GM21528 (cell line): ENCODE measurements at regions not wholly inside any gene's neighbourhood (a gene's known extent, or its start where the extent isn't known, plus 50 kb on each side); places are given as distances from the start of the nearest gene placed in this dataset.
"Not testable (repeated sequence)": the region's sequence is repeated elsewhere in the genome, so short reads cannot be mapped to it uniquely, and the experiment has no call there.

Source experiments
- ATAC-seq: cut with Tn5 transposase; IDR thresholded peaks from one replicate; pipeline ENCODE4 v1.9.1; 2021; ENCODE audit warnings: mild to moderate bottlenecking, moderate library complexity; ENCODE audit not compliant: unreplicated experiment, low FRiP score

DNA sequence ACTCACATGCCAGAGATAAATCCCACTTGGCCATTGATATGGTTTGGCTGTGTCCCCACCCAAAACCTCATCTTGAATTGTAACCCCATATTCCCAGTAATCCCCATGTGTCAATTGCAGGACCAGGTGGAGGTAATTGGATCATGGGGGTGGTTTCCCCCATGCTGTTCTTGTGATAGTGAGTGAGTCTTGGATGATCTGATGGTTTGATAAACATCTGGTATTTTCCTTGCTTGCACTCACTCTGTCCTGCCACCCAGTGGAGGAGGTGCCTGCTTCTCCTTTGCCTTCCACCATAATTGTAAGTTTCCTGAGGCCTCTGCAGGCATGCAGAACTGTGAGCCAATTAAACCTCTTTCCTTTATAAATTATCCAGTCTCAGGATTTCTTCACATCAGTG lies 50.4 kb upstream of the B3GAT2 start:
- ATAC-seq = not testable (repeated sequence)

- ATAC-seq = no peak
These were observed 55.1 kb upstream of the B3GAT2 start for GRCh38 chr6:71011871-71012371.

DNA sequence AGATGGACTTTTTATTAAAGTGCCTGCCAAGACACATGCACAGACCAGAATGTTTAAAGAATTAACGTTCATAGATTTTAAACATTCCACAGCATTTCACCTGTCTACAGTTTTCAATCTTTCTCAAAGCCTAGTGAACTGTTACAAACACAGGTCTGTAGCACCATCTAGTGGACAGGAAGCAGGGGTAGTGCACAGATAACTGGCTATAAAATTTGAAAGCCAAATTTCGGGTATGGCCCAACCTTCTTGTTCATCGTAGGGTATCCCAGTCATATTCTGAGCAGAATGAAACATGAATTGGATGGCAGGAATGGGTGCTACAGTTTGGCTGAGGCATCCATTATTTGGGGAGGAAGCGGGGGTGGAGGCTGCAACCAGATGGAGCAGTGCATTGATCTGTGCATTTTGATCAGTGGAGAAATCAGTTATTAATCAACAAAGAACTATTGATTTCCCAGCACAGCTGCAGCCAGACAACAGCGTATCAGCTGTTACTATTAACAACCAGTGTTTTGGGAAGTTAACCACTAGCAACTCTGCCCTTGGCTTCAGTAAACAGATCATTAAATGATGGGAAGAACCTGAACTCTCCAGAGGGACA lies 56.1 kb upstream of the B3GAT2 start:
- peak; percentile 85 for ATAC-seq

DNA sequence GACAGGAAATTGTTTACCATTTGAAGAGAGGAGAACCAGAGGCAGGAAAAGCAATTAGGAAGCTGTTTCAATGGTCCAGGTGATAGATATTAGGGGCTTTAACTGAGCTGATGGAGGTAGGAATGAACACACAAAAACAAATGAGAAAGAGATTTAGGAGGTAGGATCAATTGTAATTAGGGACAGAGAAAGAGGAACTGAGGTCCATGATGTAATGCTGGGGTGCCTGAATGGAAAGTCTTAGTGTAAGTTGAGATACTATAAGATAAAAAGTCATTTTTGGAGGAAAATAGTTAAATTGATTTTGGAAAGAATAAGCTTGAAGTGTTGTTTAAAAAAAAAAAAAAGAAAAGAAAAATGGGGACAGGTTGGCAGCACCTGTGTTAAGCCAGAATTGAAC lies 58.5 kb upstream of the B3GAT2 start:
- no peak for ATAC-seq

DNA sequence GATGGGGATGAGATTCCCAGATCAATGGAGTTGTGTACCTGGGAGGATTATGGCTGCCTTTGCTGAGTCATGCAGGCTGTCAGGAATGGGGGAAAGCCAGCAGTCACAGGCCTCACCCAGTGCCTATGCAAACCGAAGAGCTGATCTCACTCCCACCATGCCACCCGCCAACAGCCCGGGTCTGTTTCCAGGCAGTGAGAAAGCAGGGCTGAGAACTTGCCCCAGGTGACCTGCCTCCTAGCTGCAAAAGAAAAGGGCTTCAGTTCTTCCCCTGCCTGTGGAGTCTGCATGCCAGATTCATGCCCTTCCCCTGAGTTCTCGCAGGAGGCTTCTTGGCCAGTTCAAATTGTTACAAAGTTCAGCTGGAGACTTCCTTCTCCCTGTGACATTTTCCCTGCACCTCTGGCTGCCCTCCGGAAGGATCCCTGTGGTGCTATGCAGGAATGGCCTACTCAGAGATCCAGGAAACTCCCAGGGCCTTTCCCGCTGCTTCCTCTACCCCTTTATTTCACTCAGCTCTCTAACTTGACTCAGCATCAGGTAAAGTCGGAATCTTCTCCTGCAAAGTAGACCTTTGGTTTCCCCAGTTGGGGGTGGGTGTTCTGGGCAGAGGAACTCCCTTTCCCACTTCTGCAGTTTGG lies 71.5 kb upstream of the B3GAT2 start:
- ATAC-seq = no peak

GRCh38 chr6:71028877-71029252 lies 72.0 kb upstream of the B3GAT2 start:
- ATAC-seq = no peak

- ATAC-seq = no peak
These were observed 72.7 kb upstream of the B3GAT2 start for GRCh38 chr6:71029555-71029954.

DNA sequence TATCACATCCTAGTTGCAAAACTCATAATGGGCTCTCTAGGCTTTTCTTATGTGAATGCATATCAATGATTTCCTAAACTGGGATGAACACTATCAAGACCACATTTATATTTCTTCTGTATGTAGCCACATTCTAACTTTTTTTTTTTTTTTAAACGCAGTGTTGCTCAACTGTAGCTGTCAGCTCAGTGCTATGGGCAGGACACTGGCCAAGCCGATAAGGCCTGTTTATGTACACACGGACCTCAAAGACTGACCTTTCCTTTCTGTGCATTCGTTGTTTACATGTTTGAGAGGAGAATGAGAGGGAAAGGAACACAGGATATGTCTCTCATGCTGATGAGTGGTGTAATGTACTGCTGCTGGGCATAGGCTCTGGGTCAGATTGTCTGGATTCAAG lies 75.1 kb upstream of the B3GAT2 start:
- no peak for ATAC-seq

- no peak for ATAC-seq
These were observed 76.3 kb upstream of the B3GAT2 start for GRCh38 chr6:71033171-71033570.

DNA sequence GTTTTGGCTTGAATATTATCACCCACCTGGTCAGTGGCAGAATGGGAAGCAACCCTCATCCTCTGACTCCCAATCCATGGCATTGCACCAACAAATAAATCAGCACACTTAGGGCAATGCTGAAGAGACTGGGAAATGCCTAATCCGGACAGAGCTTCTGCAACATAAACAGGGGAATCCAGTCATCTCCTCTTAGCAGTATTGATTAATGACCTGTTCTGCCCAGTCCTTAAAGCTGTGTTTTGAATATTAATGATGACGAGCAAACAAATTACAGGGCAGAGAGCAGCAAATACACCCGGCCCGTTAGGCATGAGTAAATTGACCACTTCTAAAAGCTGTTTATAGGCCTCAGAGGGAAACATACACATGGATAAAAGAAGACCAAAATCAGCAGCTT lies 77.0 kb upstream of the B3GAT2 start:
- no peak for ATAC-seq

DNA sequence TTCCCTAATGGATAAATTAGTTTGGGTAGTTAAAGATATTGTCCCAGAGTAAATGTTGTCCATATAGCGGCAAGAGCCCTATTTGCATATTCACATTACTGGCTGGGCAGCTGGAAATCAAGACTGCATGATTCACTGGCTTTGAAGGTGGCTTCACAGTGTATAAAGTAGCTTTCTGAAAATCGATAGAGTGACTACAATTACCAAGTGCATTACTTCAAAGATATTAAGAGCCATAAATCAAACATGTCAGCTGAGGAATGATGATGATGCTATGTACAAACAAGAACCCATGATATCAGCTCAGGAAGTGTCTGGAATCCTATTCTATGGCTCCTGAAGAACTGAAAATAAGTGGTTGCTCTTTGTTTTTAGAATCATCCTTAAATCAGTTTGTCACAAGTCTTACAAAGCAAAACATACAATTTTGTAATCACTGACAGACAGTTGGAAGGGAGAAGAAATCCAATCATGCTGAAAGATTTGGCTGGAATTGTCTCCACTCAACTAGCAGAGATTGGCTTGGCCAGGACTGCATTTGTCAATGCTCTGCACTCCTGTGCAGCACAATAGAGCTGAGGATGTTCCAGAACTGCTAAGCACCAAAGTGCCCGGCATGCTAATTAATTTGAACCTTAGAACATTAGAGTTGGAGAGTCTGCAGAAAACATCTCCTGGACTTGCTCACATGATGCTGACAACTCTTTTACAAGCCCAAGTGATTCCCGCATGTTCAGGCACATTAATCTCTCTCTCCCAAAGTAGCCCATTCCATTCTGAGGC lies 77.9 kb upstream of the B3GAT2 start:
- ATAC-seq = no peak

DNA sequence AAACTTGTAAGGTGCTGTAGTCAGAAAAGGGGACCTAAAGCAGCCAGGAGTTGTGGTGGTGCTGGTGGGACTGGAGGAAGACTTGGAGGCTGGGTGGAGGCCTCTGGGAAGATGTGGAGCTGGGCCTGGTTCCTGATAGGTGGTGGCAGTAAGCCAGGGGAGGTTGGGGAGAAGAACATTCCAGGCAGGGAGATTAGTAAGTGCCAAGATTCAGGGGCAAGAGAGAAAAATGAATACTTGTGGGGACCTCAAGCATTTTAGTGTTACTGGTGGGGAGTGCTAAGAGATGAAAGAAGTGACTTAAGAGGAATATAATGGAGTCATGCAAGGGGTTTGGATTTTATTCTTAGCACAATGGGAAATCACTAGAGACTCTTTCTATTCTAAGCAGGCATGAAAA lies 79.0 kb upstream of the B3GAT2 start:
- ATAC-seq = no peak

DNA sequence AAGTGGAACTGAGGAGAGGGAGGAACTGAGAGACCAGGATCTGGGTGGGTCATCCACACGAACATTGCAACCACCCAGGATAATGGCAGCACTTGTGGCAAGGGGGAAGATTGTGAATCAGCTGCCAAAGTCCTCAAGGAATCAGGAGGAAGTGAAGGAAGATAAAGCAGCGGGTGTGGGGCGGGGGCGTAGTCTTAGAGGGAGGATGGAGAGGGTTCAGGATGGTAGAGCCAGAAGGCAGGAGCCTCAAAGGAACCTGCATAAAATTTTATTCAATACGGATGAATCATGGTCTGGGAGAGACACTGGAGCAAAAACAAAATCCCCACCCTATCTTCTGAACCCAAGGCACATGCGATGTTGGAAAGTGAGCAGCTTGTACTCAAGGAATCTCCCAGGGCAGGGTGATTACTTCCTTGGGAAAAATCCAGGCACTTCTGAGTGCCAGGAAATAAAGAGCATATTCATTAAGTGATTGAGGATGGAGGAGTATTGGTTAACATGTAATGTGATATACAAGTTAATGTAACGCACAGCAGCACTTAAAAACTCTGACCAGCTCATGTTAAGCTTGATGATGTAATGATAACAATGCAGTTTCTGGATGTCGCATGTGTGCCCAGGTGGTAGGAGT lies 82.0 kb upstream of the B3GAT2 start:
- no peak for ATAC-seq

- no peak for ATAC-seq
These were observed 83.2 kb upstream of the B3GAT2 start for GRCh38 chr6:71040043-71040442.

DNA sequence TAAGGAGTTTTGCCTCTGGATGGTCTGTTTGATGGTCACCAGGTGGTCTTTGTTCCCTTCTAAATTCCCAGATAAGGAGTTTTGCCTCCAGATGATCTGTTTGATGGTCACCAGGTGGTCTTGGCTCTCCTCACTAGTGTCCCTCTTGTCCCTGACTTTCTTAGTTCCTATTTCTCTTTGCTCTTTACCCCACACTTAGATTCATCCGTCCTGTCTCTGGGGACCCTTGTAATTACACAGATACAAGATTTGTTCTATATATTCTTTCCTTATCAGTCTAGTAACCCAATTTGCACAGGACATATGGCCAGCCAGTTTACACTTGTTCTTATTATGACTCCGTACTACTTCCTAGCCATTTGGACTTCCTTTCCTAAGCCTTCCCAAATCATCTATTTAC lies 84.0 kb upstream of the B3GAT2 start:
- ATAC-seq = no peak

GRCh38 chr6:71043902-71044301 lies 87.0 kb upstream of the B3GAT2 start:
- no peak for ATAC-seq

- no peak for ATAC-seq
These were observed 87.9 kb upstream of the B3GAT2 start for GRCh38 chr6:71044753-71045152.

- no peak for ATAC-seq
These were observed 88.4 kb upstream of the B3GAT2 start for GRCh38 chr6:71045296-71045695.

- ATAC-seq = no peak
These were observed 90.6 kb upstream of the B3GAT2 start for GRCh38 chr6:71047417-71047816.

DNA sequence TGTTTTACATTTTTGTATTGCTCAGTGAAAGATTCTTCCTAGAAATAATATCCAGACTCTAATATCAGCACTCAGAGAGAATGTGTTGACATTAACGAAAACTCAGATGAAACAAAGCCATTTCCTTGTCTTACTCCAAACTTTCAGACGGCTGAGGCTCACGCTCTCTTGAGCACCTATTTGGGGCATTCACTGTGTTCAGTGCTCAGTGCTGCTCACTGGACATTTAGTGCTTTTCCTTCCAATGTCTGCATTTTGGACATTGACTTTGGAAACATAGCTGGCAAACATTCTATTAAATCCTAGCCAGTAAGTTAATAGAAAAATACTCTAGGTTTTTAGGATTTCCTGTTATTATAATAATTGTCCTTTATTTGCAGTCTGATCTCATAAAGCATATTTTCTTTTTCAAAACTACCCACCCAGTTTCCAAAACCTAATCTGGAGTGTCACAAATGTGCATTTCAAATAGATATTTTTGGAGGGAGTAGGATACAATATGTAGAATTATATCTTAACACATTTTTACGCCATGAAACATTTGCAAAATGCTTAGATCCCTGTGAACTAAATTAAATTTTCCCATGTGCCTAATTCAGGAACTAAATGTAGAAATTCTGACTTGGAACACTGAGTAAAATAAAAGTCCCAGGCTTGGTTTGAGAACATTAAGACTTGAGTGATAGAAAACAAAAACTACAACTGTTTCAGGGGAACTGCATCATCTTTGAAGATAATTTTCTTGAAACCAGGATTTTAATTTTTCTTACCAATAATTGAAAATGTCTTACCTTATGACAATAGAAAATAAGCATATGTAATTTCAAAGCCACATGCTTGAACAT lies 91.7 kb upstream of the B3GAT2 start:
- no peak for ATAC-seq
